GM12872 (cell line): ENCODE measurements at regions not wholly inside any gene's neighbourhood (a gene's known extent, or its start where the extent isn't known, plus 50 kb on each side); places are given as distances from the start of the nearest gene placed in this dataset.

Experiments used
- TF ChIP-seq, protein P1 (sequence below): IDR thresholded peaks from 3 replicates; pipeline ENCODE4 v1.5.1; 2011; ENCODE audit warnings: low read depth, mild to moderate bottlenecking, low read length, moderate library complexity; ENCODE audit not compliant: insufficient read depth

DNA sequence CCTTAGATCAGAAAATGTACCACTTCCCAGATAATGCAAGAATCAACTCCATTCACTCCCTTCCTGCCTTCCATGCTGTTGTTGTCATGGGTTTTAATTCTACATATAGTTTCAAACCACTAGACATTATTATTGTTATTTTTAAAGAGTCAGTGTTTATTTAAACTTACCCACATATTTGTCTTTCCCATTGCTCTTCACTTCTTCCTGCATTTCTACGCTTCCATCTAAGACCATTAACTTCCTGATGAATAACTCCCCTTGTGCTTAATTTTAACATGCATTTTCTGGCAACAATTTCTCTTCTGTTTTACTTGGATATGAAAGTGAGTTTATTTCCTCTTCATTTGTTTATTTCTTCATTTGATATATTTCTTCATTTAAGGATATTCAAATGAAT is 127.1 kb upstream of the FHIT start:
- TF ChIP-seq, protein P1, sequence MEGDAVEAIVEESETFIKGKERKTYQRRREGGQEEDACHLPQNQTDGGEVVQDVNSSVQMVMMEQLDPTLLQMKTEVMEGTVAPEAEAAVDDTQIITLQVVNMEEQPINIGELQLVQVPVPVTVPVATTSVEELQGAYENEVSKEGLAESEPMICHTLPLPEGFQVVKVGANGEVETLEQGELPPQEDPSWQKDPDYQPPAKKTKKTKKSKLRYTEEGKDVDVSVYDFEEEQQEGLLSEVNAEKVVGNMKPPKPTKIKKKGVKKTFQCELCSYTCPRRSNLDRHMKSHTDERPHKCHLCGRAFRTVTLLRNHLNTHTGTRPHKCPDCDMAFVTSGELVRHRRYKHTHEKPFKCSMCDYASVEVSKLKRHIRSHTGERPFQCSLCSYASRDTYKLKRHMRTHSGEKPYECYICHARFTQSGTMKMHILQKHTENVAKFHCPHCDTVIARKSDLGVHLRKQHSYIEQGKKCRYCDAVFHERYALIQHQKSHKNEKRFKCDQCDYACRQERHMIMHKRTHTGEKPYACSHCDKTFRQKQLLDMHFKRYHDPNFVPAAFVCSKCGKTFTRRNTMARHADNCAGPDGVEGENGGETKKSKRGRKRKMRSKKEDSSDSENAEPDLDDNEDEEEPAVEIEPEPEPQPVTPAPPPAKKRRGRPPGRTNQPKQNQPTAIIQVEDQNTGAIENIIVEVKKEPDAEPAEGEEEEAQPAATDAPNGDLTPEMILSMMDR = no peak

DNA sequence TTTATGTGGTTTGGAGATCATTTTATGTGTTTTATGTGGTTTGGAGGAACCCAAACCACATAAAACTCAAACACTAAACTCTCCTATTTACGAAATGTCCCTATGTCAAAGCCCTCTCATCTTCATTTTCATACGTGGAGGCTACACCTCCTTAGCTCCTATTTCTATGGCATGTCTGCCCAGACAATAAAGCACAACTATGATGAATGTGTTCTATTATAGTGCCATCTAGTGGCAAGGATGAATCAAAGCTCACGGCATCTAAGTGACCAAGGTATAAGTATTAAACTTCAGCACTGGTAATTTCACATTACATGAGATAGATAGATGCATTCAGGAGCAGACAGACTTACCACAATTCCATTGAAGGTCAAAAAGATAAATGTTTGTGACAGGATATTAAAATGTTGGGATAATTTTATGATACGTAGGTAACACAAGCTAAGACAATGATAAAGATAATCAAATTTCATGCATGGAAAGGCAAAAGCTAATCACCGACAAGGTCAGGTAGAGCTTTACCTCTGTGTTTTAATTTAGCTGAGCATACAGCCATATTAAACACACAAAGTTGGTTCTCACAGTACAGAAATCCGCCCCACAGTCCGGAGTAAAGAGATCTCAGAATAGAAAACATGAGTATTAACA is 130.6 kb upstream of the FHIT start:
- TF ChIP-seq, protein P1 = peak; percentile 51; the same call in 2 of the 3 replicates

GRCh38 chr3:61387817-61388216 is 136.6 kb upstream of the FHIT start:
- TF ChIP-seq, protein P1 = no peak

DNA sequence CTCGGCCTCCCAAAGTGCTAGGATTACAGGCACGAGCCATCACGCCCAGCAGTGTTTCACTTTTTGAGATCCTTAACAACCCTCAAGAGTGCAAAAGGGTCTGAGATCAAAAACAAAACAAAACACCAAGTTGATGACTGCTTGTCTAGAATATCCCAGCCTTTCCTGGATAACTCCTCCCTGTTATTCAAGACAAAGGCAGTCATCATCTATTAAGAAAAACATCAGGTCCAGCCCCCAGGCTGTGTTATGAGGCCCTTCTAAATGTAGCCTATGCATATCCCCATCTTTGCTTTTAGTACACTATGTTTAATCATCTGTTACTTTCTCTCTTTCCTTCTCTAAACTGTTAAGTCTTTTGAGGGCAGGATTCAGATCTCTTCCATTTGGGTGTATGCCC is 150.1 kb upstream of the FHIT start:
- TF ChIP-seq, protein P1 = no peak

GRCh38 chr3:61407397-61407796 is 154.0 kb upstream of the PTPRG start:
- TF ChIP-seq, protein P1 = no peak

DNA sequence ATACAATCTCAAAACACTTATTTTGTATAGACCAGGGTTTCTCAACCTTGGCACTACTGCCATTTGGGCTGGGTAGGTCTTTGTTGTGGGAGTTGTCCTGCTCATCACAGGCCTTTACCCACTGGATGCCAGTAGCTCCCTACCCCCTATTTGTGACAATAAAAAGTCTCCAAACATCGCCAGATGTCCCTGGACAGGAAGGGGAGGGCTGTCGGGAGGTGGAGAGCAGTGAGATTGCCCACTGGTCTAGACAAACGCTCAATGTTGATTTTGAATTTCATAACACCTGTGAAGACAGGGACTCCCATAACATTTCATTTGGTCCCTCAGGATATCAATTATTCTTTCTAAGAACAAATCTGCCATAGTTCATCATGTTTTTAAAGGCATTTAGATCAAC is 151.7 kb upstream of the PTPRG start:
- TF ChIP-seq, protein P1 = no peak

GRCh38 chr3:61411009-61411662 is 150.2 kb upstream of the PTPRG start:
- TF ChIP-seq, protein P1 = no peak
